ENCODE measurements at regions not wholly inside any gene's neighbourhood (a gene's known extent, or its start where the extent isn't known, plus 50 kb on each side); places are given as distances from the start of the nearest gene placed in this dataset.

GRCh38 chr11:92447586-92447985 is 223.0 kb downstream of the FAT3 start:
- TF ChIP-seq ASH2L (IDR thresholded peaks at IDR 0.05; ENCODE audit: low read length) (no peak), EGR1 (IDR thresholded peaks at IDR 0.05; ENCODE audit: borderline replicate concordance, low read depth, low read length) (no peak)
